ENCODE measurements at regions not wholly inside any gene's neighbourhood (a gene's known extent, or its start where the extent isn't known, plus 50 kb on each side); places are given as distances from the start of the nearest gene placed in this dataset.

- no peak for DNase-seq
These were observed 325.6 kb upstream of the SLC35B3 start for GRCh38 chr6:8760951-8761350.

- no peak for DNase-seq
These were observed 323.1 kb upstream of the SLC35B3 start for GRCh38 chr6:8758412-8758811.

GRCh38 chr6:8750627-8751026 lies 315.3 kb upstream of the SLC35B3 start:
- DNase-seq = no peak

DNA sequence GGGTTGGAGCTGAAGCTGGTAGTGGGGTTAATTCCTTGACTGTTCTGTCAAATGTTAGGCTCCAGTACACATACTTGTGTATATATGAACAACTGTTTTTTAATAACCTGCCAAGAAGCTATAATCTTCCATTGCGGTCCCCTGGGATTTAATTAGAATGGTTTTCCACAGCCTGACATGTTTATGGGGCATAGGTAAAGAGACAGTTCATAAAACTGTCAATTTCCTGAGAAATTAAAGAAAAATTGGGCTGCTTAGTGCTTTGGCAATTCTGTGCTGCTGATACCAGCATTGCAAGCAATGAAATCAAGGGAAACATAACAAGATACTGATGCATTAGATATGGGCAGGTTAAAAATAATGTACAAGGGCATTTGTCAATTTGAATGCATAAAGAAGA lies 314.1 kb upstream of the SLC35B3 start:
- DNase-seq = no peak

- no peak for DNase-seq
These were observed 307.9 kb upstream of the SLC35B3 start for GRCh38 chr6:8743170-8743745.

- DNase-seq = no peak
These were observed 304.1 kb upstream of the SLC35B3 start for GRCh38 chr6:8739454-8739853.

GRCh38 chr6:8738951-8739350 lies 303.6 kb upstream of the SLC35B3 start:
- DNase-seq = no peak

GRCh38 chr6:8736156-8736895 lies 301.0 kb upstream of the SLC35B3 start:
- DNase-seq = no peak

- no peak for DNase-seq
These were observed 298.5 kb upstream of the SLC35B3 start for GRCh38 chr6:8733879-8734278.

GRCh38 chr6:8731874-8732273 lies 296.5 kb upstream of the SLC35B3 start:
- DNase-seq = no peak

DNA sequence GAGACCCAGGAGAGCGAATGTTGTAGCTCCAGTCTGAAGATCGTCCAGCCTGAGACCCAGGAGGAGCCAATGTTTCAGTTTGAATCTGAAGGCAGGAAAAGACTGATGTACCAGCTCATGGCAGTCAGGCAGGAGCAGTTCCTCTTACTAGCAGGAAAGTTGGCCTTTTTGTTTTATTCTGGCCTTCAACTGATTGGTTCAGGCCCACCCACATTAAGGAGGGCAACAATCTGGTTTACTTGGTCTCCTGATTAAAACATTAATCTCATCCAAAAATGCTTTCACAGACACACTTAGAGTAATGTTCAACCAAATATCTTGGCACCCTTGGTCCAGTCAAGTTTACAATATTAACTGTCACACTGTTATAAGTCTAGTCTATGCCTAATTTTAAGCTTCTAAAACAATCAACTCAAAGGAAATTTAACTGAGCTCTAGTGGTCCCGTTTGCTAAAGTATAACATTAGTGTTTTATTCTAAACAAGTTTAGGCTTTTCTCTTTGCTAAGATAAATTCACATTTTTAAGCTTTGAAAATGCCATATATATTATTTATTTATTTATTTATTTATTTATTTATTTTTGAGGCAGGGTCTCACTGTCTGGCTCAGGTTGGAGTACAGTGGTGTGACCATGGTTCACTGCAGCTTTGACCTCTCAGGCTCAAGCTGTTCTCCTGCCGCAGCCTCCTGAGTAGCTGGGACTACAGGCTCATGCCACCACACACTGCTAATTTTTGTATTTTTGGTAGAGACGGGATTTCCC lies 275.5 kb upstream of the SLC35B3 start:
- DNase-seq = no peak

DNA sequence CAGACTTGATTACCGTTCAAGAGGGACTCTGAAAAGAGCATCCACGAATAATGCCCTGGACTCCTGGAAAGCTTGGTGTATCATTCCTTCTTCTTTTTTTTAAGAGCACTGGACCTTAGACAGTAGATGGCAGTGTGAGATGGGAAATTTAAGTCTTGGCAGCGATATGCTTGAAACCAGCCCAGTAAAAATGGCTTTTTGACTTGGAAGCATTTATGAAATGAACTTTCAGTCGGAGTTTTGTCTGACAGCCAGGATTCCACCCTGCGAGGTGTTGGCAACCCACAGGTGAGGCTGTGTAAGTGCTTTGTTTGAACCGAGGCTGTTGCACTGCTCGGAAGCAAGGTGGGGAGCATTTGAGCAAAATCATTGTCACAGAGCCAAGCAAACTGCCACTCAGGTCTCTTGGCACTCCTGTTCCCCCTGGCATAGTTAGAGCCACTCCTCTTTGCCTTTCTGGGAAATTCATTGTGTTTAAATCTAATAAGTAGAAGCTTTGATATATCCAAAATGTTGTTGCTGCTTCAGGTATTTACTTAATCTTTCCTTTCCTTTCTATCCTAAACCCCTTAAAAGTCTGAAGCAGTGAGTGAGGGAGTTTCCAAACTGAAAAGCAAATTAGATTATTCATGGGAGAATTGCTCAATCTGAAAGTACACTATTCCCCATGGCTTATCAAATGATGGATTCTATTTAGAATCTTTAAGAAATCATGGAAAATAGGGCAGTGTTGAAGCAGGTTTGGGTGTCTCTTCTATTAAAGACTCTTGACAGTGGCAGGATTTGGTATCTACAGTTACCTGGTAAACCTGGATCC lies 272.8 kb upstream of the SLC35B3 start:
- DNase-seq = peak; percentile 55

GRCh38 chr6:8707369-8707768 lies 272.0 kb upstream of the SLC35B3 start:
- DNase-seq = no peak

DNA sequence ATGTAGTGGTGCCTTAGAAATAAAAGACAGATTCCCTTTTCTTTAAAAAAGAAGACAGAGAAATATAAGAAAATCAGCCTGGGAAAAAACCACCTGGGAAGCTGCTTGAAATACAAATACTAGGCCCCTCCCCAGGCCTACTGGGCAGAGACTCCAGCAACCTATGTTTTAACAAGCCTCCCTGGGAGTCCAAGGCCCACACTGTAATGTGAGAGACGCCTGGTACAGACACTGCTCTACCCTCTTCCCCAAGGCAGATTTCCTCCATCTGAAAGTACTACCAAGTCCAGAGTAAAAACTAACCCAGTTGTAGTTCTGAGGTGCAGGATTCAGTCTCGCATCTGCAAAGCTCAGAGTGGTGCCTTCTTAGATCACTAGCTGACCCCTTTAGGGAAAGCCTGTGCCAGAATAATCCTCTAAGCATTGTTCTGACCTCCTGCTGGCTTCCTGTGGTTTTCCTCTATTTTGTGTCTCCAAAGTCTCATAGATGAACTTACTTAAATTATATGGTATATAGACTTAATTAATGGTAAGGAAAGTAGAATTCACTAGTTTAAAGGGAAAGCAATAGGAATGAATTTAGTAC lies 270.2 kb upstream of the SLC35B3 start:
- DNase-seq = no peak

- DNase-seq = no peak
These were observed 267.7 kb upstream of the SLC35B3 start for GRCh38 chr6:8703059-8703458.

DNA sequence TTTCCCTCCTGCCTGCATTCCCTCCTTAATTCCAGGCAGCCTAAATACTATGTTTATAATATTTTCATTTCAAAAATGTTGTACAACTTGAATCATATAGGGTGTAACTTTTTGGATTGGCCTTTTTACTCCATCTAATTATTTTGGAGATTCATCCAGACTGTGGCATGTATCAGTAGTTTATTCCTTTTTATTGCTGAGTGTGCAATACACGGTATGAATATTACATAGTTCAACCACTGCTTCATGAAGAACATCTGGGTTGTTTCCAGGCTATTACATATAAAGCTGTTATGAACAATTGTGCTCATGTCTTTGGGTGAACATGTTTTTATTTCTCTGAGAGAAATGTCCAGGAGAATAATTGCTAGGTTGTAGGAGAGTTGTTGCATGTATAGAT lies 253.5 kb upstream of the SLC35B3 start:
- no peak for DNase-seq

- DNase-seq = no peak
These were observed 250.7 kb upstream of the SLC35B3 start for GRCh38 chr6:8686077-8686476.

DNA sequence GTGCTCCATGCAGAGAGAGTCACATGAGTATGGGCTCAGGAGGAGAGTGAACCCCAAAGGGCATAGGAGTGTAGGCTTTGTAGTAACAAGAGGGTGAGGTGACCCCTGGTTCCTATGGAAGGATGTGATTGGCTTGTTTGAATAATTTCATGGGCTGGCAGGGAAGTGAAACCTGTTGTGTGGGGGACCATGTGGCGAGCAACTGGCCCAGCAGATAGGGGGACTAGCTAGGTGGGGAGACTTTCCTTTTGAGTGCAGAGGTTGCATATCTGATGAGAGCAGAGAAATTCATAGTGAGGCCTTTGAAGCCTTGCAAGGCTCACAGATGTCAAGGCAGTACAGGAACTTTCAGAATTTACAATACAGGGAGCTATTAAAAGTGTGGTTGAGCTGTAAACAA lies 247.9 kb upstream of the SLC35B3 start:
- DNase-seq = no peak

DNA sequence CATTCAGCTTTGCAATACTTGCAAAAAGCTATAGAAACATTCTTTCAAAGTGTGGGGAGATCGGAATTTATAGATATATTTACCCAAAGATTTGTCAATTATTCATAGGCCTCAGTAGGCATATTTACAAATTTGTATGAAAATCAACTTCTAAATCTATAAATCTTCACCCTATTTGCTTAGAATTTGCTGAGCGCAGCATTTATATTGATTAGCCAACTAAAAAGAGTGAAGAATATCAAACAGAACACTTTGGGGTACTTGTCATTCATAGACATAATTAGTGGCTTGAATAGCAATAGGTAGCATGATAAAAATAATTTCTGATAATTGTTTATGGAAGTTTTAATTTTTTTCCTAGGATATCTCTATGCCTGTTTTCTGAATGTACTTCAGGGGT lies 244.5 kb upstream of the SLC35B3 start:
- no peak for DNase-seq

- no peak for DNase-seq
These were observed 243.1 kb upstream of the SLC35B3 start for GRCh38 chr6:8678466-8678865.

DNA sequence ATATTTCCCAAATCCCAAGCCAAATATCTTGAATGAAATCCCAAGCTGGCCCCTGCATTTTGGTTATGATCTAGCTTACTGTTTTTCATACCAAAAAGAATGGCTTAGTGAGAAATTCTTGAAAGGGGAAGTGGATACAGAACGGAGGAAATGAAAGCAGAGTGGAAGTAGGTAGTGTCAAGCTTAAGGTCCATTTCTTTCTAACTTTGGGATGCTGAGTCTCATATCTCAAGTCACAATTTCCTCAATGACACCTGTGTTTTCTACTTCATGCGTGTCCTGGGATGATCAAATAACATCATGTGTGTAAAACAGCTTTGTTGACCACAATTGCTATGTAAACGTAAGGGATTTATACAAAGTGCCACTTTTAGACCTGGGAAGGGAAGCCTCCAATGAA lies 238.8 kb upstream of the SLC35B3 start:
- no peak for DNase-seq

GRCh38 chr6:8672882-8673281 lies 237.5 kb upstream of the SLC35B3 start:
- DNase-seq = no peak

GRCh38 chr6:8670792-8671191 lies 235.4 kb upstream of the SLC35B3 start:
- no peak for DNase-seq
